ENCODE measurements at regions not wholly inside any gene's neighbourhood (a gene's known extent, or its start where the extent isn't known, plus 50 kb on each side); places are given as distances from the start of the nearest gene placed in this dataset.

DNA sequence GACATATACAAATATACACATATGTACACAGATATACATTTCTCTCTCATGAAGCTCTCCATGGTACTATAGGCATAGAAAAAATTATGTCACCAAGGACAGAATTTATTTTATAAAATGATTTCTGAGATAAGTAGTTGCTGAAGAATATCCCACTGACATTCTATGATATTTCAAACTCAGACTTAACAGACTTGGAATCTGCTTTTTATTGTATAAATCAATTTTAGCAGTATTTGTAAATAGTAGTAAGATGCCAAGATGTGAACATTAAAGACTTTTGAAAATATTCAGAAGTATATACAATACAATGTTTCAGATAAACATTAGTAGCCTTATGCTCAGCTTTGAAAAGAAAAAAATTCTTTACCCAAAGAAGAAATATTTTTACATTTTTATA lies 107.4 kb upstream of the ARGLU1 start:
- ATAC-seq (ENCODE audit: poor library complexity) = no peak
- intact Hi-C loops (cut with DNase I, micrococcal nuclease) = no loop called here
- CTCF ChIA-PET = no interaction called here

DNA sequence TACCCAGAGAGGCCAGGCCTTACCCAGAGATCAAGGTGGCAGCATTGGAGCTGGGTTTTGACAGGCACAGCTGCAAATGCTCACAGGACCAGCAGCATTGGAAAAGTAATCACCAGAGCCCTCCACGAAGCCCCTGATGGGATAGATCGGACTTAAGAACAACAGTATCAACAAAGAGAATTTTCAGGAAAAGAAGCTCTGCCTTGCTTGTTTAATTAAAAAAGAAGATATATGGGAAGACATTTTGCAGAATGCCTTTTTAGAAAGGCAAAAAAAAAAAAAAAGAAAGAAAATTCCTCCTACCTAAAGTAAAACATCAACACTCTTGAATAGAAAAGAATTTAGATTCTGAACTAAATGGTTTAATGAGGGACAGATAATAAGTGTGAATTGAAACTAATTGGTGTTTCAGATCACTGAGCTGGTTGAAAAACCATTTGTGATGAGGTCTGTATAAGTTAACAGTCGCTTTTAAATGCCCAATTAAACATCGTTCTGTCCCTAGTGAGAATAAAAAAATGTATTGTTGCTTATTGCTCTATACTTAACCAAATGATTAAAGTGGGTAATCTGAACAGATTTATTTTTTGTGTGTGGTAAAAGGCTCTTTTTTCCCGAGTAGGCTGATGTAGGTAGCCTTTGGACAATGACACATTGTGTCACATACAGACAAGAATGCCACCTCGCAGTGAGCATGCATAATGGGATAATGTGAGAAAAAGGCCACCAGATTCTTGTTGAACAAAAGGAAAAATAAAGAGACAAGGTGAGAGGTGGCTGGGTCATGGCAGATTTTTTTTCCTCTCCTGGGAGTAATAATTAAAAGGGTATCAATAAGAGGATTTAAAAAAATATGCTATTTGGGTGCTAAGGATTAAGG lies 93.0 kb upstream of the ARGLU1 start:
- ChIA-PET CTCF (no interaction called here), POLR2A (interaction anchor here (0.7 kb wide), 1 partner anchor 29 kb away, joined by 5 read pairs; no protein-coding TSS in a partner anchor)
- TF ChIP-seq, protein P1, sequence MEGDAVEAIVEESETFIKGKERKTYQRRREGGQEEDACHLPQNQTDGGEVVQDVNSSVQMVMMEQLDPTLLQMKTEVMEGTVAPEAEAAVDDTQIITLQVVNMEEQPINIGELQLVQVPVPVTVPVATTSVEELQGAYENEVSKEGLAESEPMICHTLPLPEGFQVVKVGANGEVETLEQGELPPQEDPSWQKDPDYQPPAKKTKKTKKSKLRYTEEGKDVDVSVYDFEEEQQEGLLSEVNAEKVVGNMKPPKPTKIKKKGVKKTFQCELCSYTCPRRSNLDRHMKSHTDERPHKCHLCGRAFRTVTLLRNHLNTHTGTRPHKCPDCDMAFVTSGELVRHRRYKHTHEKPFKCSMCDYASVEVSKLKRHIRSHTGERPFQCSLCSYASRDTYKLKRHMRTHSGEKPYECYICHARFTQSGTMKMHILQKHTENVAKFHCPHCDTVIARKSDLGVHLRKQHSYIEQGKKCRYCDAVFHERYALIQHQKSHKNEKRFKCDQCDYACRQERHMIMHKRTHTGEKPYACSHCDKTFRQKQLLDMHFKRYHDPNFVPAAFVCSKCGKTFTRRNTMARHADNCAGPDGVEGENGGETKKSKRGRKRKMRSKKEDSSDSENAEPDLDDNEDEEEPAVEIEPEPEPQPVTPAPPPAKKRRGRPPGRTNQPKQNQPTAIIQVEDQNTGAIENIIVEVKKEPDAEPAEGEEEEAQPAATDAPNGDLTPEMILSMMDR (IDR thresholded peaks at IDR 0.05) = no peak
- DNase-seq = no peak
- no peaks in the 10 kb centered on the region for H3K9me3 ChIP-seq (ENCODE audit: control insufficient read depth in 1 of 2, insufficient read depth in 1 of 2, low read length in 2 of 2)
- no peaks in the 10 kb centered on the region for H3K4me1 ChIP-seq (ENCODE audit: insufficient read depth, low read length)
- no peaks in the 10 kb centered on the region for H3K36me3 ChIP-seq (ENCODE audit: insufficient read depth, low read length)
- no peak overlapping the region for H3K27ac ChIP-seq (ENCODE audit: low read depth in 1 of 2, low read length in 2 of 2)
- no peak overlapping the region for H3K4me3 ChIP-seq (ENCODE audit: low read length)
- no peak for ATAC-seq (ENCODE audit: poor library complexity)
- H3K27me3 ChIP-seq (ENCODE audit: control insufficient read depth in 1 of 2, insufficient read depth in 2 of 2, low read length in 2 of 2) = peaks cover 0 to 1% of the 10 kb centered on the region in 2 experiments
- Mint-ChIP-seq H3K27ac (no peak overlapping the region), H3K4me1 (ENCODE audit: low read depth) (no peaks in the 10 kb centered on the region), H3K27me3 (peaks cover 1% of the 10 kb centered on the region), H3K4me3 (no peak overlapping the region), H3K36me3 (ENCODE audit: low read depth) (no peaks in the 10 kb centered on the region), H3K9me3 (no peaks in the 10 kb centered on the region)
- intact Hi-C loops (cut with DNase I, micrococcal nuclease) = no loop called here

More for the DNA sequence above, 107.4 kb upstream of the ARGLU1 start:
- Mint-ChIP-seq H3K4me1 (ENCODE audit: low read depth) (no peaks in the 10 kb centered on the region), H3K27ac (no peak overlapping the region), H3K4me3 (no peak overlapping the region), H3K36me3 (ENCODE audit: low read depth) (no peaks in the 10 kb centered on the region), H3K9me3 (no peaks in the 10 kb centered on the region), H3K27me3 (peaks cover 8% of the 10 kb centered on the region)
- Histone ChIP-seq H3K9me3 (ENCODE audit: control insufficient read depth in 1 of 2, insufficient read depth in 1 of 2, low read length in 2 of 2) (peaks cover 0 to 4% of the 10 kb centered on the region in 2 experiments), H3K27me3 (ENCODE audit: control insufficient read depth in 1 of 2, insufficient read depth in 2 of 2, low read length in 2 of 2) (peaks cover 0 to 3% of the 10 kb centered on the region in 2 experiments), H3K4me3 (ENCODE audit: low read length) (no peak overlapping the region), H3K27ac (ENCODE audit: low read depth in 1 of 2, low read length in 2 of 2) (no peak overlapping the region), H3K4me1 (ENCODE audit: insufficient read depth, low read length) (no peaks in the 10 kb centered on the region), H3K36me3 (ENCODE audit: insufficient read depth, low read length) (no peaks in the 10 kb centered on the region)
- TF ChIP-seq, protein P1 (IDR thresholded peaks at IDR 0.05) = no peak
- POLR2A ChIA-PET = no interaction called here
- no peak for DNase-seq

DNA sequence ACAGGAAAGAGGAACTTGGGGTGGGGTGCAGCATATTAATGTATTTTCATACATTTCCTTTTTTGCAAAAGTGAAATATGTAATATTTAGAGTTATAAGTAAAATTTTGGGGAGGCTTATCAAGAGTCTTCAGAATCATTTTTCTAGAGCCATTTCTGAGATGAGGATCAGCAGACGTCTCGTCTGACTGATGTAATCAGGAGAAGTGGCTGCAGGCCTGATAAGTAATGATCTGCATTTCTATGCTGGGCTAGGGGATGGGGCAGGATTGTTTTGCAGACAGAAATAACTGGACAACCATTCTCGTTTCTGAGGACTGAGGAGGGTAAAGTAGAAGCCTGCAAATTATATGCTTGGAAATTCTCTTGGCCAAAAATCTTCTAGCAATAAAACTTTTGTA lies 89.2 kb upstream of the ARGLU1 start:
- Histone ChIP-seq H3K9me3 (ENCODE audit: control insufficient read depth in 1 of 2, insufficient read depth in 1 of 2, low read length in 2 of 2) (no peaks in the 10 kb centered on the region), H3K27ac (ENCODE audit: low read depth in 1 of 2, low read length in 2 of 2) (no peak overlapping the region), H3K36me3 (ENCODE audit: insufficient read depth, low read length) (no peaks in the 10 kb centered on the region), H3K27me3 (ENCODE audit: control insufficient read depth in 1 of 2, insufficient read depth in 2 of 2, low read length in 2 of 2) (peaks cover 0 to 3% of the 10 kb centered on the region in 2 experiments), H3K4me3 (ENCODE audit: low read length) (no peak overlapping the region), H3K4me1 (ENCODE audit: insufficient read depth, low read length) (no peaks in the 10 kb centered on the region)
- Mint-ChIP-seq H3K36me3 (ENCODE audit: low read depth) (no peaks in the 10 kb centered on the region), H3K4me3 (no peak overlapping the region), H3K9me3 (no peaks in the 10 kb centered on the region), H3K27me3 (peaks cover 16% of the 10 kb centered on the region), H3K27ac (no peak overlapping the region), H3K4me1 (ENCODE audit: low read depth) (no peaks in the 10 kb centered on the region)
- TF ChIP-seq, protein P1 (IDR thresholded peaks at IDR 0.05) = no peak
- ATAC-seq (ENCODE audit: poor library complexity) = no peak
- no peak for DNase-seq
- ChIA-PET POLR2A (no interaction called here), CTCF (no interaction called here)
- intact Hi-C loops (cut with DNase I, micrococcal nuclease) = no loop called here

Data from CD4-positive, alpha-beta T cell (primary cell).